Transverse colon (tissue), 4 donors: ENCODE measurements at regions not wholly inside any gene's neighbourhood (a gene's known extent, or its start where the extent isn't known, plus 50 kb on each side); places are given as distances from the start of the nearest gene placed in this dataset.

ENCODE experiments used
- EP300 ChIP-seq: sonication (generic); formaldehyde crosslinking; IDR thresholded peaks from one replicate; pipeline ENCODE4 v1.6.1; 2017; ENCODE audit warnings: antibody characterized with exemption, low read depth
- POLR2A ChIP-seq: fragments of 450-650 bp; IDR thresholded peaks from one replicate; pipeline ENCODE4 v1.6.1; 2016; ENCODE audit warnings: antibody characterized with exemption, mild to moderate bottlenecking, moderate library complexity
- POLR2AphosphoS5 ChIP-seq, 3 donors: sonication (generic); formaldehyde crosslinking; IDR thresholded peaks; one replicate each; pipeline ENCODE4 v1.6.1; 2016; ENCODE audit warnings: antibody characterized with exemption in 3 of 3
- TF ChIP-seq, protein P1 (sequence below), 5 experiments: fragments of 200-600 bp in 3 of 5; fragments of 450-650 bp in 2 of 5; sonication (generic) in 3 of 5; IDR thresholded peaks; 1 replicate in 2 of 5; 2 replicates in 3 of 5; pipeline ENCODE4 v1.5.1; 2016 to 2017; ENCODE audit warnings: antibody characterized with exemption in 5 of 5, inconsistent platforms in 3 of 5, mild to moderate bottlenecking in 2 of 5, moderate library complexity in 1 of 5

GRCh38 chr13:83577183-83577582 lies 305.1 kb downstream of the SLITRK1 start:
- TF ChIP-seq, protein P1, sequence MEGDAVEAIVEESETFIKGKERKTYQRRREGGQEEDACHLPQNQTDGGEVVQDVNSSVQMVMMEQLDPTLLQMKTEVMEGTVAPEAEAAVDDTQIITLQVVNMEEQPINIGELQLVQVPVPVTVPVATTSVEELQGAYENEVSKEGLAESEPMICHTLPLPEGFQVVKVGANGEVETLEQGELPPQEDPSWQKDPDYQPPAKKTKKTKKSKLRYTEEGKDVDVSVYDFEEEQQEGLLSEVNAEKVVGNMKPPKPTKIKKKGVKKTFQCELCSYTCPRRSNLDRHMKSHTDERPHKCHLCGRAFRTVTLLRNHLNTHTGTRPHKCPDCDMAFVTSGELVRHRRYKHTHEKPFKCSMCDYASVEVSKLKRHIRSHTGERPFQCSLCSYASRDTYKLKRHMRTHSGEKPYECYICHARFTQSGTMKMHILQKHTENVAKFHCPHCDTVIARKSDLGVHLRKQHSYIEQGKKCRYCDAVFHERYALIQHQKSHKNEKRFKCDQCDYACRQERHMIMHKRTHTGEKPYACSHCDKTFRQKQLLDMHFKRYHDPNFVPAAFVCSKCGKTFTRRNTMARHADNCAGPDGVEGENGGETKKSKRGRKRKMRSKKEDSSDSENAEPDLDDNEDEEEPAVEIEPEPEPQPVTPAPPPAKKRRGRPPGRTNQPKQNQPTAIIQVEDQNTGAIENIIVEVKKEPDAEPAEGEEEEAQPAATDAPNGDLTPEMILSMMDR (IDR thresholded peaks at IDR 0.05): no peak
- TF ChIP-seq POLR2AphosphoS5 (IDR thresholded peaks at IDR 0.05) (no peak), EP300 (no peak), POLR2A (no peak)
